ENCODE measurements at regions not wholly inside any gene's neighbourhood (a gene's known extent, or its start where the extent isn't known, plus 50 kb on each side); places are given as distances from the start of the nearest gene placed in this dataset.
"Not testable (repeated sequence)": the region's sequence is repeated elsewhere in the genome, so short reads cannot be mapped to it uniquely, and the experiment has no call there.

- no peak for DNase-seq
These were observed 837.9 kb downstream of the STPG2 start for GRCh38 chr4:97305351-97305750.

GRCh38 chr4:97309121-97309520, 834.2 kb downstream of the STPG2 start:
- no peak for DNase-seq

GRCh38 chr4:97317201-97317600, 826.1 kb downstream of the STPG2 start:
- no peak for DNase-seq

GRCh38 chr4:97317671-97318070, 825.6 kb downstream of the STPG2 start:
- no peak for DNase-seq

- DNase-seq: not testable (repeated sequence)
These were observed 817.5 kb downstream of the STPG2 start for GRCh38 chr4:97325751-97326150.

GRCh38 chr4:97330917-97331316, 812.4 kb downstream of the STPG2 start:
- no peak for DNase-seq

- DNase-seq: no peak
These were observed 808.9 kb downstream of the STPG2 start for GRCh38 chr4:97334348-97334747.

GRCh38 chr4:97349468-97350186, 793.6 kb downstream of the STPG2 start:
- no peak for DNase-seq

- no peak for DNase-seq
These were observed 789.4 kb downstream of the STPG2 start for GRCh38 chr4:97353876-97354275.

- no peak for DNase-seq
These were observed 783.5 kb downstream of the STPG2 start for GRCh38 chr4:97359826-97360225.

- DNase-seq: no peak
These were observed 782.5 kb downstream of the STPG2 start for GRCh38 chr4:97360733-97361132.

GRCh38 chr4:97367878-97368277, 775.4 kb downstream of the STPG2 start:
- DNase-seq: no peak

GRCh38 chr4:97370568-97370967, 772.7 kb downstream of the STPG2 start:
- DNase-seq: no peak

- no peak for DNase-seq
These were observed 768.8 kb downstream of the STPG2 start for GRCh38 chr4:97374526-97374925.

- no peak for DNase-seq
These were observed 756.3 kb downstream of the STPG2 start for GRCh38 chr4:97386969-97387368.

- no peak for DNase-seq
These were observed 748.6 kb downstream of the STPG2 start for GRCh38 chr4:97394653-97395052.

- no peak for DNase-seq
These were observed 747.2 kb downstream of the STPG2 start for GRCh38 chr4:97396097-97396496.

- no peak for DNase-seq
These were observed 746.7 kb downstream of the STPG2 start for GRCh38 chr4:97396605-97397004.

- DNase-seq: no peak
These were observed 738.3 kb downstream of the STPG2 start for GRCh38 chr4:97404876-97405523.

- no peak for DNase-seq
These were observed 731.9 kb downstream of the STPG2 start for GRCh38 chr4:97411356-97411755.

GRCh38 chr4:97412331-97412730, 730.9 kb downstream of the STPG2 start:
- no peak for DNase-seq

GRCh38 chr4:97414161-97414560, 729.1 kb downstream of the STPG2 start:
- DNase-seq: no peak

GRCh38 chr4:97432551-97432950, 710.7 kb downstream of the STPG2 start:
- no peak for DNase-seq

- not testable (repeated sequence) for DNase-seq
These were observed 705.1 kb downstream of the STPG2 start for GRCh38 chr4:97437998-97438705.
